PFSK-1 (cell line): ENCODE measurements at regions not wholly inside any gene's neighbourhood (a gene's known extent, or its start where the extent isn't known, plus 50 kb on each side); places are given as distances from the start of the nearest gene placed in this dataset.

Experiments used
- FOXP2 ChIP-seq: optimal IDR thresholded peaks from 2 replicates; pipeline ENCODE3; 2011; ENCODE audit warnings: borderline replicate concordance, control low read depth, inconsistent platforms; ENCODE audit not compliant: insufficient read depth; ENCODE audit errors: extremely low read length, extremely low read depth
- POLR2AphosphoS5 ChIP-seq: IDR thresholded peaks from 2 replicates; pipeline ENCODE4 v1.6.1; 2012; ENCODE audit warnings: low read depth, mild to moderate bottlenecking, control low read depth, low read length, moderate library complexity
- SIN3A ChIP-seq: IDR thresholded peaks from 2 replicates; pipeline ENCODE4 v1.6.1; 2012; ENCODE audit warnings: mild to moderate bottlenecking, low read length, moderate library complexity, borderline replicate concordance; ENCODE audit not compliant: insufficient read depth
- TAF1 ChIP-seq: IDR thresholded peaks from 2 replicates; pipeline ENCODE4 v1.6.1; 2012; ENCODE audit warnings: low read length, control low read depth, borderline replicate concordance; ENCODE audit not compliant: insufficient read depth
- TF ChIP-seq, protein P1 (sequence below), 2 experiments: IDR thresholded peaks; 2 replicates each; pipeline versions ENCODE4 v1.6.1 to v1.8.0; 2011 to 2012; ENCODE audit warnings: low read depth in 2 of 2, low read length in 2 of 2, control low read depth in 1 of 2, inconsistent platforms in 1 of 2, mild to moderate bottlenecking in 1 of 2, moderate library complexity in 1 of 2; ENCODE audit not compliant: insufficient read depth in 1 of 2

DNA sequence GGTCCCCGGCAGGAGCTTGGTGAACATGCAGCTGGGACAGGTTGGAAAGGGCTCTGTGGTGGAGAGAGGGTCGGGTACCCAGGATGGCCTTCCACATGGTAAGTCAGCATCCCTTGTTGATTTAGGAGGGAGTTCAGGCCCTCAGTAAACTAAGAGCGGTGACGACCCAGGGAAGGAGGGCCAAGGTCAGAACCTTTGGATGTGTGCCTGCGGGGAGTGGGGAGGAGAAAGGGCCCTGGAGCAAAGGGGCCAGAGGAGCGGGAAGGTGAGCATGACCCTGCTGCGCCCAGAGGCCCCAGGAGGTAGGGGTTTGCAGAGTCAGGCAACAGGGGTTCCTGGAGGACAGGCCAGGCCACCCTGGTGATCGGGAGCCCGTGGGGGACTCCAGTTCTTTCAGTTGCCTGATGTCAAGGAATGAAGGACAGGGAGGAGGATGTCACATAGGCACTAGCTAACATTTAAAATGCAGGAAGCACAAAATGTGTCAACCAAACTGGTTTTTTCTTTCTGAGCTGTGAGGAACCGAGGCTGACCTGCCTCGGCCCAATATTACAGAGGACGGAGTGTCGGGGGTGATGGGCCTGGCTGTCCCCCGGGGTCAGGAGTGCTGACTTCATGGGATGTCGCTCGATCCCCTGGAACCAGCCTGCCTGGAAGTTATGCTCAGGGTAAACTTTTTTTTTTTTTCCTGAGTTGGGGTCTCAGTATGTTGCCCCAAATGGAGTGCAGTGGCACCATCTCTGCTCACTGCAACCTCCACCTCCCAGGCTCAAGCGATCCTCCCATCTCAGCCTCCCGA, 117.4 kb upstream of the SLC45A1 start:
- TF ChIP-seq POLR2AphosphoS5, result no peak
- TF ChIP-seq SIN3A, result no peak
- TF ChIP-seq, protein P1, sequence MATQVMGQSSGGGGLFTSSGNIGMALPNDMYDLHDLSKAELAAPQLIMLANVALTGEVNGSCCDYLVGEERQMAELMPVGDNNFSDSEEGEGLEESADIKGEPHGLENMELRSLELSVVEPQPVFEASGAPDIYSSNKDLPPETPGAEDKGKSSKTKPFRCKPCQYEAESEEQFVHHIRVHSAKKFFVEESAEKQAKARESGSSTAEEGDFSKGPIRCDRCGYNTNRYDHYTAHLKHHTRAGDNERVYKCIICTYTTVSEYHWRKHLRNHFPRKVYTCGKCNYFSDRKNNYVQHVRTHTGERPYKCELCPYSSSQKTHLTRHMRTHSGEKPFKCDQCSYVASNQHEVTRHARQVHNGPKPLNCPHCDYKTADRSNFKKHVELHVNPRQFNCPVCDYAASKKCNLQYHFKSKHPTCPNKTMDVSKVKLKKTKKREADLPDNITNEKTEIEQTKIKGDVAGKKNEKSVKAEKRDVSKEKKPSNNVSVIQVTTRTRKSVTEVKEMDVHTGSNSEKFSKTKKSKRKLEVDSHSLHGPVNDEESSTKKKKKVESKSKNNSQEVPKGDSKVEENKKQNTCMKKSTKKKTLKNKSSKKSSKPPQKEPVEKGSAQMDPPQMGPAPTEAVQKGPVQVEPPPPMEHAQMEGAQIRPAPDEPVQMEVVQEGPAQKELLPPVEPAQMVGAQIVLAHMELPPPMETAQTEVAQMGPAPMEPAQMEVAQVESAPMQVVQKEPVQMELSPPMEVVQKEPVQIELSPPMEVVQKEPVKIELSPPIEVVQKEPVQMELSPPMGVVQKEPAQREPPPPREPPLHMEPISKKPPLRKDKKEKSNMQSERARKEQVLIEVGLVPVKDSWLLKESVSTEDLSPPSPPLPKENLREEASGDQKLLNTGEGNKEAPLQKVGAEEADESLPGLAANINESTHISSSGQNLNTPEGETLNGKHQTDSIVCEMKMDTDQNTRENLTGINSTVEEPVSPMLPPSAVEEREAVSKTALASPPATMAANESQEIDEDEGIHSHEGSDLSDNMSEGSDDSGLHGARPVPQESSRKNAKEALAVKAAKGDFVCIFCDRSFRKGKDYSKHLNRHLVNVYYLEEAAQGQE (IDR thresholded peaks at IDR 0.05; ENCODE audit: insufficient read depth in 1 of 2, low read depth in 2 of 2, low read length in 2 of 2), result no peak
- no peak for TF ChIP-seq TAF1
- no peak for TF ChIP-seq FOXP2
